GM13976 (cell line): ENCODE measurements at regions not wholly inside any gene's neighbourhood (a gene's known extent, or its start where the extent isn't known, plus 50 kb on each side); places are given as distances from the start of the nearest gene placed in this dataset.

ENCODE experiments used
- DNase-seq: peaks from one replicate; pipeline ENCODE4 v3.0.0; 2012; ENCODE audit warnings: low spot score
- in situ Hi-C: fragments of 300-500 bp; cut with MboI; formaldehyde crosslinking; loops from one replicate; pipeline ENCODE4 v1.12.0; 2022; ENCODE audit warnings: low sequenced_read_pairs, mixed read lengths, inconsistent platforms; ENCODE audit not compliant: unreplicated experiment
- TF ChIP-seq, protein P1 (sequence below): IDR thresholded peaks from 2 replicates; pipeline ENCODE4 v1.5.1; 2012; ENCODE audit warnings: borderline replicate concordance, mild to moderate bottlenecking; ENCODE audit not compliant: insufficient read depth; ENCODE audit errors: extremely low read depth, missing control alignments, control extremely low read depth

GRCh38 chr6:145396499-145396898 is 338.8 kb downstream of the EPM2A start:
- no peak for DNase-seq
- in situ Hi-C loops = no loop called here
- TF ChIP-seq, protein P1, sequence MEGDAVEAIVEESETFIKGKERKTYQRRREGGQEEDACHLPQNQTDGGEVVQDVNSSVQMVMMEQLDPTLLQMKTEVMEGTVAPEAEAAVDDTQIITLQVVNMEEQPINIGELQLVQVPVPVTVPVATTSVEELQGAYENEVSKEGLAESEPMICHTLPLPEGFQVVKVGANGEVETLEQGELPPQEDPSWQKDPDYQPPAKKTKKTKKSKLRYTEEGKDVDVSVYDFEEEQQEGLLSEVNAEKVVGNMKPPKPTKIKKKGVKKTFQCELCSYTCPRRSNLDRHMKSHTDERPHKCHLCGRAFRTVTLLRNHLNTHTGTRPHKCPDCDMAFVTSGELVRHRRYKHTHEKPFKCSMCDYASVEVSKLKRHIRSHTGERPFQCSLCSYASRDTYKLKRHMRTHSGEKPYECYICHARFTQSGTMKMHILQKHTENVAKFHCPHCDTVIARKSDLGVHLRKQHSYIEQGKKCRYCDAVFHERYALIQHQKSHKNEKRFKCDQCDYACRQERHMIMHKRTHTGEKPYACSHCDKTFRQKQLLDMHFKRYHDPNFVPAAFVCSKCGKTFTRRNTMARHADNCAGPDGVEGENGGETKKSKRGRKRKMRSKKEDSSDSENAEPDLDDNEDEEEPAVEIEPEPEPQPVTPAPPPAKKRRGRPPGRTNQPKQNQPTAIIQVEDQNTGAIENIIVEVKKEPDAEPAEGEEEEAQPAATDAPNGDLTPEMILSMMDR = no peak

DNA sequence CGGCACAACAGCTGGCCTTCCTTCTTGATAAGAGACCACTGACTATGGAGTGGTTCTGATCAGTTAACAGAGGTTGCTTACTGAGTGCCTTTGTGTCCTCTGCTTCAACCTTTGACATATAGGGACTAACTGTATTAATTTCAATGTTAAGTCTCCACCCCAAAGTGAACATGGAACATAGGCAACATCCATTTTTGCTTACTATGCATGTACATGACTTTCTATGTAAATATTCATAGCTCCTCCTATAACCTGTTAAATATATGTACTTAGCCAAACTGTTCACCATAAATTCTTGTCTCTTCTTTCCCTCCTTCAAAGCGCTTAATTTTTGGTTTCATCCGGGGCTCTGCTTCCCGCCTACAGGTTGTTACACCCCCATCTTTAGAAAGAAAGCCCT is 334.8 kb downstream of the EPM2A start:
- no peak for DNase-seq
- TF ChIP-seq, protein P1 = no peak

GRCh38 chr6:145405006-145405551 is 330.2 kb downstream of the EPM2A start:
- TF ChIP-seq, protein P1 = no peak
- in situ Hi-C loops = no loop called here

More for the DNA sequence above, 334.8 kb downstream of the EPM2A start:
- in situ Hi-C loops = no loop called here

DNA sequence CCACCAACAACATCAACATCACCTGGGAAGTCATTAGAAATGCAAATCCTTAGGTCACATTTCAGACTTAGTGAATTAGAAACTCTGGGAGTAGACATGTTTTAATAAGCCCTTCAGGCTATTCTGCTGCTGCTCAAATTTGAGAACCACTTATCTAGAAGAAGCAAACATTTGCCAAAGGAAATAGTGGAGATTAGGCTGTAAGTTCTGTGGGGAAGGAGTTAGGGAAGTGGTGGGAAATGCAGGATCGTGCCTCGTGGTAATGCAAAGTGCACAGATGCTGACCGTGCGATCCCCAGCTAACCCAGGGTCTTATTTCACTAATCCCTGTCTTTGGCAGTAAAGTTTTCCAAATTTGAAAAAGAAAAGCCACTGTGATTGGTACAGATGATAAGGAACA is 328.5 kb downstream of the EPM2A start:
- TF ChIP-seq, protein P1 = no peak
- DNase-seq = no peak
- in situ Hi-C loops = no loop called here

More at GRCh38 chr6:145405006-145405551, 330.2 kb downstream of the EPM2A start:
- no peak for DNase-seq

DNA sequence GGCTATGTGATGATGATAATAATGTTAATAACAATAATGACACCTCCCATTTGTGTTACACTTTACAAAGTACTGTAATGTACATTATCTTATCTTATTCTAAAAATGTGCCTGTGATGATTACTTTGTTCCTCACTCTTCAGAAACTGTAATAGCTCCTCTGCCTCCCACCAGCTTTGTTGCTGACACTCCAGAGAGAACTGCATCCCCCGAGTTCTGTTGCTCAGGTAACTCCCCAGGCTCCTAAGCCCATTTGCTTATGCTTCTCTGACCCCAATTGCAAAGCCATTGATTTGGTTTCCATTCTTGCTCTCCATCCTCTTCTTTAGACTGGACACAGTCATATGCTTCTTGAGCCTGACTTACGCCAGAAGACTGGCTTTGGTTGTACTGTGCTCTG is 319.7 kb downstream of the EPM2A start:
- TF ChIP-seq, protein P1 = no peak
- in situ Hi-C loops = no loop called here
- DNase-seq = no peak

DNA sequence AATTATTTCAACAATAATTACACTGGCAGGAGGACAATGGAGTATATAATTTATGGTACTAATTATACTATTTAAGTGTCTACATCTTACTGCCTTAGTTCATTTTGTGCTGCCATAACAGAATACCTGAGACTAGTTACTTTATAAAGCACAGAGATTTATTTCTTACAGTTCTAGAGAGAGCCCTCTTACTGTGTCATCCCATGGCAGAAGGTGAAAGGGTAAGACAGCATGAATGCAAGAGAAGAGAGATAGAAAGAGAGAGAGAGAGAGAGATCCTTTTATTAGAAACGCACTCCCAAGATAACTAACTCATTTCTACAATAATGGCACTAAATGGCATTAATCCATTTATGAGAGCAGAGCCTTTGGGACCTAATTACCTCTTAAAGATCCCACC is 314.7 kb downstream of the EPM2A start:
- in situ Hi-C loops = no loop called here
- no peak for DNase-seq
- TF ChIP-seq, protein P1 = no peak
